GOT3 (cell line): ENCODE measurements at regions not wholly inside any gene's neighbourhood (a gene's known extent, or its start where the extent isn't known, plus 50 kb on each side); places are given as distances from the start of the nearest gene placed in this dataset.

Experiments used
- DNase-seq: peaks from one replicate; lab custom pipeline; 2025; ENCODE audit warnings: mixed read lengths; lab: John Stamatoyannopoulos, UW

- DNase-seq: no peak
These were observed 412.5 kb downstream of the LRATD1 start for GRCh38 chr2:15045054-15045453.

- no peak for DNase-seq
These were observed 414.7 kb downstream of the LRATD1 start for GRCh38 chr2:15047184-15047583.

DNA sequence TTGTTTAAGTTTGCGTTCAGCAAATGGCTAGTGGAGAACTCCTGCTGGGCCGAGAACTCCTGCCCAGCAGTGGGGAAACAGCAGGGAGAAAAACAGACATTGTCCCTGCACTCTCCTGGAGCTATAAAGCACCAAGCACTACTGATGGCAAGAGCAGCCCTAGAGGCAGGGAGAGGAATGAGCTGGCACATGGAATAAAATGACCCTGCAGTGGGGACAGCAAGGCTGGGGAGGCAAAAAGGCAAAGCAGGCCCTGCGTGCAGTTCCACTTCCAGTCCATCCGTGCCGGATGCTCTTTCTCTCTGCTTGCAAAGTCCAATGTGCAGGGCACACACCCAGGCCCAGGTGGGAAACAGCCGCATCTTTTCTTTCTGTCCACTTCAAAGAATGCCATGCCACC, 415.5 kb downstream of the LRATD1 start:
- no peak for DNase-seq

DNA sequence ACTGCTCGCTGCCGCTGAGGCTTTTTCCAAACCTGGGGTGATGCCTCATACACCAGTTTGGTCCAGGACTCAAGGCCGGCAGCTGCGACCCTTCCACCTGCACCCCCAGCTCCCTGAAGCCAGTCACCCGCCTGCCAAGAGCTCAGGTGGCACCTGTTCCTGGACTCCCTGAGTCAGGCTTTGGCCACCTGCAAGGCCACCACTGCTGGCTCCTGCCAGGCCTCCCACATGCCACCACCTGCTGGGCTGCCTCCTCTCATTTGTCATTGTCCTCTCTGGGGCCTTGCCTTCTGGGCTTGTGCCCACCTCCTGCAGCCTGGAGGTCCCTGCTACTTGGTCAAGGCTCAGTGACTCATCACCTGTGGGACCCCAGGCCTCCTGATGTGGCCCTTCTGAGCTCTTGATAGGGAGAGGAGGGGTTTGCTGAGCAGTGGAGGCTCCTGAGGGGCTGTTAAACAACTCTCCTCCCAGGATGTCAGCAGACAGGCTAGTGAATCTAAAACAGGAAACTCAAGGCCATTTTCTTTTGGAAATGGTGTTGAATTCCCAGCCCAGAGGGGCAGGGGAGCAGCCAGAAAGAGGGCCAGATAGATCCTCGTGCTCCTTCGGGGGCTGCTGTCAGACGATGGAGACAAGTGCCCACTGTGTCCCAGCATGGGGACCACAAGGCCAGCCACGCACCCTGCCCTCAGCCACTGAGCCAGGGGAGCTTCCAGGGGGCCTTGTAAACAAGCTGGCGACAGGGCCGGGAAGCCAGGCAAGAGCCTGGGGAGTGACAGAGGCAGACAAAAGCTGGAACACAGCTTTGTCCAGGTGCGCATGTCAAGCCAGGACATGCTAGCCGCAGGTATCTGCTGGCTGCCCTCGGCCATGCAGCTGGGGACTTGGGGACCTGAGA, 416.8 kb downstream of the LRATD1 start:
- DNase-seq: no peak

- no peak for DNase-seq
These were observed 418.0 kb downstream of the LRATD1 start for GRCh38 chr2:15050483-15050882.

GRCh38 chr2:15053542-15053941, 421.0 kb downstream of the LRATD1 start:
- DNase-seq: no peak

DNA sequence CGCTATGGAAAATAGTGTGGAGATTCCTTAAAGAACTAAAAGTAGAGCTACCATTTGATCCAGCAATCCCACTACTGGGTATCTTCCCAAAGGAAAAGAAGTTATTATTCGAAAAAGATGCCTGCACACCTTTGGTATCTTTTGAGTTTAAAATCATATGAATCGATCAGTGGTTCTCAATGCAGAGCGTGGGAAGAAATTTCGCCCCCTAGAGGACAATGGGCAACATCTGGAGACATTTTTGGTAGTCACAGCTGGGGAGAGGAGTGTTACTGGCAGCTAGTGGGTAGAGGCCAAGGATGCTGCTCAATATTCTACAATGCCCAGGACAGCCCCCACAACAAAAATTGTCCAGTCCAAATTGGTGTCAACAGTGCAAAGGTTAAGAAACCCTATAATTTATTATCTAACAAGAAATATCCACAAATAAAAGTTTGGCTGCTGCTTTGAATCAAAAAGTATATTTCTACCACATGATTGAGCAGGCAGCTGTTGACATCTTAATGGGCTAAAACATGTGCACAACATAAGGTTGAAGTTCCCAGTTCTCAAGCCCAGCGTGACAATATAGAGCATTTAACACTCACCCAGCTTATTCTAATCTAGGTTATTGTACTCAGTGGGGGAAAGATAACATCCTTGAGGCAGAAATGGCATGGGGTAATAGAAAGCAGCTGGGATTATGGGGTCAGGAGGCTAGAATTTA, 425.7 kb downstream of the LRATD1 start:
- no peak for DNase-seq

- no peak for DNase-seq
These were observed 426.2 kb downstream of the LRATD1 start for GRCh38 chr2:15058721-15059157.

DNA sequence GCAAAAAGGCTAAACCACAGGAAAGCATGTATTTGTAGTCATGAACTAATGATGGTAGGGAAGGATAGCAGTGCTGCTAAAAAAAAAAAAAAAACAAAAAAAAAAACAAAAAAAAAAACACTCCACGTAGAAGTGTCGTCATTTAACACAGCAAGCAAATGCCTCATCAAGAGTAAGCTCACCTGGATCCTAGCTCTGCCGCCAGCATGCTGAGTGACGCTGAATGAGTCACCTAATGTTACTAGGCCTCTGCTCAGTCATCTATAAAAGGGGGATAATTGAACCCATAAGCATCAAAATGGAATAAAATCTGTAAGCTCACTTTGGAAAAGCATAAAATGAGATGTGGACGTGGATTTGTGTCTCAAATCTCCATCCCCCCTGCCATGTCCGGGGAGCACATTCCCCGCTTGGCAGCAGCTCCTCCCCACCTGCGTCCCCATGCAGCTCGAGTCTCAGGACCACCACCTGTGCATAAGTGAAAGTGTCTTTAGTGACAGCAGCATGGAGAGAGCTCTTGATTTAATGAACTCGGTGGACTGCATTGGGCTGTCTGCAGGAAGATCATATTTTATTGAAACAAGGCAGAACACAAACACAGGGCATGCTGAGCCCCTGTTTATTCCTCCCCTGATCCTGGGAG, 427.5 kb downstream of the LRATD1 start:
- no peak for DNase-seq

- DNase-seq: no peak
These were observed 428.8 kb downstream of the LRATD1 start for GRCh38 chr2:15061268-15061667.

DNA sequence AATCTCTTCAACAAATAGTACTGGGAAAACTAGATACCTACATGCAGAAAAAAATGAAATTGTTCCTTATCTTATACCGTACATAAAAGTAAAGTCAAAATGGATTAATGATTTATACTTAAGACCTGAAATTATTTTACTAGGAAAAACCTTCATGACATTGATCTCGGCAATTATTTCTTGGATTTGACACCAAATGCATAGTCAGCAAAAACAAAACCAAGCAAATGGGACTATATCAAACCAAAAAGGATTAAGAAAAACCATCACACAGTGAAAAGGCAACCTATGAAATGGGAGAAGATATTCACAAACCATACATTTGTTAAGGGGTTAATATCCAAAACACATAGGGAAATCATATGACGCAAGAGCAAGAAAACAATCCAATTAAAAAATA, 433.6 kb downstream of the LRATD1 start:
- no peak for DNase-seq

DNA sequence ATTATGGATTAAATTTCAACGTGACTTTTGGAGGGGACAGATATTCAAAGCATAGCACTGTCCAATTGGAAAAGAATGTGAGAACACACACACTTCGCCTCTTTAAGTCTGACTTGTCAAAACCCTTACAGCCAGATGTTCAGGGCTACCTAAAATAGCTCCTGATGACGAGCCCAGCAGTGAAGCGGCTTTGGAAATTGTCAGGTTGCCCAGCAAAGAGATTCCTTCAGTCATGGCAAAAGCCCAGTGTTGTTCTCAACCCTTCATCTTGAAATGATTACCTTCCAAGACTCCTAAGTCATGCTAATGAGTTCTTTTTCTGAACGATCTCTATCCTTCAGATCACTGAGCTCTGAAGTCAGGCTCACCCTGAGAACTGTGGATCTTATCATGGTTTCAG, 436.6 kb downstream of the LRATD1 start:
- no peak for DNase-seq

DNA sequence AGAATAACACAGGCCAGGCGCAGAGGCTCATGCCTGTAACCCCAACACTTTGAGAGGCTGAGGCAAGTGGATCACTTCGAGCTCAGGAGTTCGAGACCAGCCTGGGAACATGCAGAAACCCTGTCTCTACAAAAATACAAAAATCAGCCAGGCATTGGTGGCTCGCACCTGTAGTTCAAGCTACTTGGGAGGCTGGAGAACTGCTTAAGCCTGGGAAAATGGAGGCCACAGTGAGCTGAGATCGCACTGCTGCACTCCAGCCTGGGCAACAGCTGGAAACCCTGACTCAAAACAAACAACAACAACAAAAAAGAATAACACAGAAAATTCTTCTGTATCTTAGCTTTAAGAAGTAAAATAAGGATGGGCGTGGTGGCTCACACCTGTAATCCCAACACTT, 440.3 kb downstream of the LRATD1 start:
- no peak for DNase-seq

DNA sequence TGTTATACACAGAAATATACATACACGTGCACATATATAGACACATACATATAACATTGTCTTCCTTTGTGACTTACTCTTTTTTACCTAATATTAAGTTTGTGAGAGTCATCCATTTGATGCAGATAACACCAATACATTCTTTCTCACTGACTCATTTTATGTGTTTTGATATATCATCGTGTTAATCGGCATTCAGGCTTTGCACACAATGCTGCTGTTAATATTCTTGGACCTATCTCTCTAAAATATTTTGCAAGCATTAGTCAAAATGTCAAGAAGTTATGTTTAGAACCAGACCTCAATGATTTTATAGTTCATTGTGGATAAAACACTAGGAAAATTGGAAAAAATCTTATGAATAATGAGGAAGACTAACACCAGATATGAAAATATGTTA, 441.1 kb downstream of the LRATD1 start:
- no peak for DNase-seq

GRCh38 chr2:15074319-15074718, 441.8 kb downstream of the LRATD1 start:
- DNase-seq: no peak

- no peak for DNase-seq
These were observed 442.5 kb downstream of the LRATD1 start for GRCh38 chr2:15074751-15075700.

- no peak for DNase-seq
These were observed 444.2 kb downstream of the LRATD1 start for GRCh38 chr2:15076668-15077067.

DNA sequence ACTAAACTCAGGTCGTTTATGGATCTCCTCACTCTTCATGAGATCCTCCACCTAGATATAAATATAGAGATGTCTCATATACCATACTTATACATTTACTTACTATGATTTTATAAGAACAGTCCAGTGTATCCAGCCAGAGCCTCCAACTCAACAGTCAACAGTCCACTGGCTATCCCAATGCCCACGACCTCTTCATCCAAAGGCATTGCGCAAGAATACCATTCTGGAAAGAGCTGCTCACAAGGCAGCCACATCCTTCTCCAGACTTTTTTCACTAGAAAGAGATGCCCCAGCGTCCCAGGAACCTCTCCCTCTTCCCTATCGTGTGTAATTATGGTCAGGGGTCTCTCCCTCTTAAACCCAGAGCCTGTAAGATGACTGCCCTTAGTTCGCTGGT, 448.8 kb downstream of the LRATD1 start:
- DNase-seq: no peak

- no peak for DNase-seq
These were observed 449.9 kb downstream of the LRATD1 start for GRCh38 chr2:15082105-15083058.

- no peak for DNase-seq
These were observed 452.4 kb downstream of the LRATD1 start for GRCh38 chr2:15084826-15085489.
